Adrenal gland (tissue), 5 donors: ENCODE measurements at regions not wholly inside any gene's neighbourhood (a gene's known extent, or its start where the extent isn't known, plus 50 kb on each side); places are given as distances from the start of the nearest gene placed in this dataset.

ENCODE experiments used
- CTCF ChIP-seq, 6 experiments: fragments of 450-650 bp in 4 of 6; fragments of 200-600 bp in 2 of 6; sonication (generic) in 1 of 6; IDR thresholded peaks; 1 replicate in 5 of 6; 2 replicates in 1 of 6; pipeline versions ENCODE4 v1.5.1 to v1.8.0; 2016 to 2021; ENCODE audit warnings: antibody characterized with exemption in 6 of 6, mild to moderate bottlenecking in 2 of 6, moderate library complexity in 1 of 6
- POLR2A ChIP-seq, 2 donors: fragments of 450-650 bp; IDR thresholded peaks; one replicate each; pipeline ENCODE4 v1.6.1; 2017; ENCODE audit warnings: antibody characterized with exemption in 2 of 2, mild to moderate bottlenecking in 2 of 2, moderate library complexity in 1 of 2
- donor health status: DM: no; HTN: no; CAD: no.

GRCh38 chr13:89857502-89857901, 1490.0 kb upstream of the MIR17HG start:
- TF ChIP-seq CTCF (IDR thresholded peaks at IDR 0.05) (no peak), POLR2A (IDR thresholded peaks at IDR 0.05) (no peak)
